HepG2 (cell line): ENCODE measurements at regions not wholly inside any gene's neighbourhood (a gene's known extent, or its start where the extent isn't known, plus 50 kb on each side); places are given as distances from the start of the nearest gene placed in this dataset.

Experiments used
- ATAC-seq: fragments of 200-7000 bp; cut with Tn5 transposase; 3 replicates; pipeline ENCODE4 v1.9.1; 2020; ENCODE audit warnings: mild to moderate bottlenecking, moderate library complexity
- BruUV-seq: library from RNA; stranded (reverse); fragments of 400-500 nt; replicated peaks from 2 replicates; lab custom pipeline; 2021; lab: Mats Ljungman, UMichigan
- CTCF ChIA-PET: fragments of 300-600 bp; formaldehyde crosslinking; extraction: SDS; loops from one replicate; lab custom pipeline; 2021; ENCODE audit warnings: low total read pairs, inconsistent platforms, low intra/inter-chr PET ratio; lab: Yijun Ruan, JAX
- POLR2A ChIA-PET: fragments of 350-600 bp; sonication (Branson Sonifier 250); formaldehyde crosslinking; loops from one replicate; lab custom pipeline; 2020; ENCODE audit warnings: antibody characterized with exemption, inconsistent platforms; lab: Yijun Ruan, JAX
- DNase-seq: peaks from one replicate; pipeline ENCODE4 v3.0.0-alpha.2; 2015; ENCODE audit warnings: low spot score
- FAIRE-seq: peaks from 3 replicates; lab custom pipeline; 2011; peaks lifted over from hg19 to GRCh38; lab: Jason Lieb, UNC
- H2AFZ ChIP-seq: one replicate; pipeline ENCODE4 v1.6.1; 2011; ENCODE audit warnings: low read length, inconsistent platforms
- H3K27ac ChIP-seq: fragments of 300-600 bp; 3 replicates; pipeline ENCODE4 v1.8.0; 2011; ENCODE audit warnings: mixed run types, mild to moderate bottlenecking, mixed read lengths, low read length, inconsistent platforms; ENCODE audit not compliant: insufficient read depth; ENCODE audit errors: extremely low read length
- H3K27me3 ChIP-seq, 2 experiments: fragments of 200-600 bp in 1 of 2; 2 replicates in 1 of 2; 3 replicates in 1 of 2; pipeline versions ENCODE4 v1.6.0 to v1.8.0; 2011; ENCODE audit warnings: low read length in 2 of 2, mild to moderate bottlenecking in 2 of 2, moderate library complexity in 2 of 2, inconsistent platforms in 1 of 2; ENCODE audit not compliant: insufficient read depth in 2 of 2, control insufficient read depth in 1 of 2
- H3K36me3 ChIP-seq, 2 experiments: fragments of 200-600 bp in 1 of 2; replicated peaks in 1 of 2; 2 replicates in 1 of 2; 3 replicates in 1 of 2; pipeline versions ENCODE4 v1.5.1 to v1.8.0; 2011; ENCODE audit warnings: low read length in 2 of 2, inconsistent platforms in 1 of 2; ENCODE audit not compliant: insufficient read depth in 2 of 2, control insufficient read depth in 1 of 2
- H3K4me1 ChIP-seq: 2 replicates; pipeline ENCODE4 v1.5.1; 2012; ENCODE audit warnings: low read length, inconsistent platforms; ENCODE audit not compliant: insufficient read depth
- H3K4me2 ChIP-seq: 2 replicates; pipeline ENCODE4 v1.6.0; 2011; ENCODE audit warnings: low read depth, low read length, inconsistent platforms
- H3K4me3 ChIP-seq, 3 experiments: fragments of 200-600 bp in 1 of 3; sonication (generic), shearing (Covaris generic) in 1 of 3; replicated peaks in 1 of 3; 2 replicates each; pipeline ENCODE4 v1.5.1; 2011 to 2016; ENCODE audit warnings: low read length in 3 of 3, inconsistent platforms in 2 of 3, low read depth in 2 of 3, mild to moderate bottlenecking in 2 of 3, control low read depth in 1 of 3, mixed read lengths in 1 of 3; ENCODE audit not compliant: insufficient read depth in 1 of 3
- H3K79me2 ChIP-seq: one replicate; pipeline ENCODE4 v1.6.1; 2011; ENCODE audit warnings: low read length, inconsistent platforms; ENCODE audit not compliant: insufficient read depth
- H3K9ac ChIP-seq: 2 replicates; pipeline ENCODE4 v1.6.0; 2011; ENCODE audit warnings: mild to moderate bottlenecking, low read depth, low read length, inconsistent platforms; ENCODE audit not compliant: insufficient read depth
- H3K9me3 ChIP-seq: 2 replicates; pipeline ENCODE4 v1.5.1; 2012; ENCODE audit warnings: mild to moderate bottlenecking, low read length
- H4K20me1 ChIP-seq: 2 replicates; pipeline ENCODE4 v1.6.0; 2011; ENCODE audit warnings: inconsistent platforms, mild to moderate bottlenecking, low read length, moderate library complexity; ENCODE audit not compliant: insufficient read depth
- CENPBD1 ChIP-seq: sonication (generic); formaldehyde crosslinking; IDR thresholded peaks from 2 replicates; pipeline ENCODE4 v1.8.0; 2022; ENCODE audit warnings: missing genetic modification reagents, low read depth, mild to moderate bottlenecking, borderline replicate concordance
- FOXO4 ChIP-seq: sonication (generic); formaldehyde crosslinking; conservative IDR thresholded peaks from 2 replicates; pipeline ENCODE4 v1.8.1; 2023; ENCODE audit warnings: missing genetic modification reagents
- GPBP1L1 ChIP-seq: sonication (generic); formaldehyde crosslinking; IDR thresholded peaks from 2 replicates; pipeline ENCODE4 v1.5.0; 2020; ENCODE audit warnings: mild to moderate bottlenecking, missing genetic modification reagents
- JUN ChIP-seq: sonication (generic); formaldehyde crosslinking; IDR thresholded peaks from 2 replicates; pipeline ENCODE4 v1.4.0; 2020; ENCODE audit warnings: mild to moderate bottlenecking, missing genetic modification reagents
- MAZ ChIP-seq, 2 experiments: sonication (generic) in 1 of 2; formaldehyde crosslinking in 1 of 2; IDR thresholded peaks; 2 replicates each; pipeline versions ENCODE4 v1.5.0 to v1.6.1; 2012 to 2020; ENCODE audit warnings: low read depth in 2 of 2, mild to moderate bottlenecking in 2 of 2, borderline replicate concordance in 1 of 2, improper control_type of control experiment in 1 of 2, low read length in 1 of 2, missing genetic modification reagents in 1 of 2, moderate library complexity in 1 of 2
- MBD4 ChIP-seq: IDR thresholded peaks from 2 replicates; pipeline ENCODE4 v1.6.1; 2012; ENCODE audit warnings: low read length, inconsistent platforms, borderline replicate concordance
- MTF1 ChIP-seq: sonication (generic); formaldehyde crosslinking; IDR thresholded peaks from 2 replicates; pipeline ENCODE4 v1.5.0; 2020; ENCODE audit warnings: missing genetic modification reagents
- NKX3-1 ChIP-seq: sonication (generic); formaldehyde crosslinking; IDR thresholded peaks from 2 replicates; pipeline ENCODE4 v1.5.0; 2020; ENCODE audit warnings: missing genetic modification reagents
- RBFOX2 ChIP-seq: fragments of 200-400 bp; formaldehyde crosslinking; IDR thresholded peaks from 2 replicates; pipeline ENCODE4 v1.6.1; 2017; ENCODE audit warnings: low read depth, mild to moderate bottlenecking, low read length
- SAFB2 ChIP-seq: sonication (generic); formaldehyde crosslinking; IDR thresholded peaks from 2 replicates; pipeline ENCODE4 v1.5.1; 2020; ENCODE audit warnings: missing genetic modification reagents, low read depth, mild to moderate bottlenecking, borderline replicate concordance
- SATB2 ChIP-seq: sonication (generic); formaldehyde crosslinking; IDR thresholded peaks from 2 replicates; pipeline ENCODE4 v1.5.0; 2020; ENCODE audit warnings: missing genetic modification reagents
- SMYD3 ChIP-seq: sonication (generic); formaldehyde crosslinking; IDR thresholded peaks from 2 replicates; pipeline ENCODE4 v1.8.1; 2023; ENCODE audit warnings: mild to moderate bottlenecking, missing genetic modification reagents
- TBP ChIP-seq: sonication (generic); formaldehyde crosslinking; IDR thresholded peaks from 2 replicates; pipeline ENCODE4 v1.5.0; 2020; ENCODE audit warnings: missing genetic modification reagents
- THAP11 ChIP-seq: IDR thresholded peaks from 2 replicates; pipeline ENCODE4 v1.6.1; 2016; ENCODE audit warnings: missing biosample characterization, missing genetic modification reagents
- ZFP36L2 ChIP-seq: sonication (generic); formaldehyde crosslinking; IDR thresholded peaks from 2 replicates; pipeline ENCODE4 v1.4.0; 2020; ENCODE audit warnings: missing genetic modification reagents
- ZKSCAN8 ChIP-seq: IDR thresholded peaks from 2 replicates; pipeline ENCODE4 v1.6.1; 2016; ENCODE audit warnings: borderline replicate concordance, missing genetic modification reagents, missing compliant biosample characterization
- ZNF160 ChIP-seq: sonication (generic); formaldehyde crosslinking; IDR thresholded peaks from 2 replicates; pipeline ENCODE4 v1.8.0; 2022; ENCODE audit warnings: mild to moderate bottlenecking, inconsistent platforms, missing genetic modification reagents
- WGBS: methylation state at CpG from one replicate; pipeline ENCODE4 v1.1.6; 2017; ENCODE audit warnings: low lambda C conversion rate; 5-methylcytosine and 5-hydroxymethylcytosine counted together
- in situ Hi-C: cut with HindIII; loops from 2 replicates; pipeline ENCODE4 v1.10.0; 2017; ENCODE audit warnings: low pct_unique_long_range_greater_than_20kb; ENCODE audit not compliant: extremely low pct_ligation_motif_present
- intact Hi-C: fragments of 100-400 bp; cut with micrococcal nuclease; formaldehyde crosslinking; loops from one replicate; pipeline ENCODE4 v1.10.0; 2022; ENCODE audit not compliant: unreplicated experiment

- WGBS, result 27% methylated on average over 10 of the region's 14 CpGs
- Histone ChIP-seq H3K9me3 (no peaks in the 10 kb centered on the region), H3K4me2 (peak overlapping the region; percentile 24; the same call in 1 of the 2 replicates), H3K27me3 (0 out of 5 replicates have a peak, but pooled peaks cover 0 to 3% of the 10 kb centered on the region in 2 experiments), H3K9ac (no peak overlapping the region), H3K4me1 (peaks cover 7% of the 10 kb centered on the region), H3K36me3 (no peaks in the 10 kb centered on the region), H4K20me1 (no peaks in the 10 kb centered on the region), H3K4me3 (no peak overlapping the region), H2AFZ (no peak overlapping the region), H3K27ac (no peak overlapping the region), H3K79me2 (no peaks in the 10 kb centered on the region)
- FAIRE-seq, result no peak
- TF ChIP-seq JUN (CRISPR knock-in tag), result no peak
- no peak for TF ChIP-seq THAP11
- TF ChIP-seq ZKSCAN8, result no peak
- no peak for TF ChIP-seq MAZ (IDR thresholded peaks at IDR 0.05; ENCODE audit: borderline replicate concordance, low read depth, low read length)
- TF ChIP-seq MAZ (CRISPR knock-in tag; IDR thresholded peaks at IDR 0.05; ENCODE audit: low read depth), result no peak
- TF ChIP-seq GPBP1L1 (CRISPR knock-in tag), result no peak
- no peak for TF ChIP-seq ZFP36L2
- TF ChIP-seq CENPBD1 (CRISPR knock-in tag), result no peak
- no peak for TF ChIP-seq MBD4
- no peak for TF ChIP-seq SAFB2 (CRISPR knock-in tag)
- TF ChIP-seq FOXO4 (CRISPR knock-in tag), result no peak
- no peak for TF ChIP-seq MTF1 (CRISPR knock-in tag)
- TF ChIP-seq RBFOX2, result no peak
- no peak for TF ChIP-seq SMYD3
- TF ChIP-seq ZNF160 (CRISPR knock-in tag), result no peak
- TF ChIP-seq NKX3-1 (CRISPR knock-in tag), result no peak
- no peak for TF ChIP-seq TBP (CRISPR knock-in tag)
- TF ChIP-seq SATB2 (CRISPR knock-in tag), result no peak
- in situ Hi-C loops (no loop called here), intact Hi-C loops (no loop called here)
- peak; percentile 88 for ATAC-seq
- peak; percentile 32 for DNase-seq
- CTCF ChIA-PET, result no interaction called here
- no TSS peak for BruUV-seq
- POLR2A ChIA-PET, result no interaction called here
Measured at GRCh38 chr4:153095448-153096204, 108.6 kb upstream of the TRIM2 start.
